ENCODE measurements at regions not wholly inside any gene's neighbourhood (a gene's known extent, or its start where the extent isn't known, plus 50 kb on each side); places are given as distances from the start of the nearest gene placed in this dataset.
"Not testable (repeated sequence)": the region's sequence is repeated elsewhere in the genome, so short reads cannot be mapped to it uniquely, and the experiment has no call there.

GRCh38 chr5:34450338-34450737, 205.8 kb upstream of the RAI14 start:
- DNase-seq: no peak

- no peak for DNase-seq
These were observed 203.8 kb upstream of the RAI14 start for GRCh38 chr5:34452170-34452828.

GRCh38 chr5:34455098-34455497, 201.0 kb upstream of the RAI14 start:
- DNase-seq: no peak

- DNase-seq: no peak
These were observed 196.2 kb upstream of the RAI14 start for GRCh38 chr5:34459908-34460307.

GRCh38 chr5:34460496-34460895, 195.6 kb upstream of the RAI14 start:
- no peak for DNase-seq

GRCh38 chr5:34464829-34465228, 191.3 kb upstream of the RAI14 start:
- DNase-seq: no peak

GRCh38 chr5:34465301-34465700, 190.8 kb upstream of the RAI14 start:
- not testable (repeated sequence) for DNase-seq

GRCh38 chr5:34466519-34467388, 189.4 kb upstream of the RAI14 start:
- DNase-seq: not testable (repeated sequence)

GRCh38 chr5:34467436-34467835, 188.7 kb upstream of the RAI14 start:
- DNase-seq: no peak

- not testable (repeated sequence) for DNase-seq
These were observed 188.1 kb upstream of the RAI14 start for GRCh38 chr5:34467984-34468383.

- DNase-seq: no peak
These were observed 186.2 kb upstream of the RAI14 start for GRCh38 chr5:34469971-34470370.

- peak in 1 of 2 experiments; percentile 2 for DNase-seq
These were observed 181.5 kb upstream of the RAI14 start for GRCh38 chr5:34474573-34475021.

- DNase-seq: no peak
These were observed 180.7 kb upstream of the RAI14 start for GRCh38 chr5:34475249-34475966.

- DNase-seq: no peak
These were observed 179.1 kb upstream of the RAI14 start for GRCh38 chr5:34476941-34477565.

GRCh38 chr5:34480810-34481528, 175.2 kb upstream of the RAI14 start:
- DNase-seq: no peak

- no peak for DNase-seq
These were observed 172.6 kb upstream of the RAI14 start for GRCh38 chr5:34483442-34484033.

- DNase-seq: no peak
These were observed 171.8 kb upstream of the RAI14 start for GRCh38 chr5:34484216-34484920.

- DNase-seq: no peak
These were observed 170.4 kb upstream of the RAI14 start for GRCh38 chr5:34485768-34486030.

GRCh38 chr5:34486160-34486848, 169.8 kb upstream of the RAI14 start:
- DNase-seq: peak in 1 of 2 experiments; percentile 58

- no peak for DNase-seq
These were observed 169.3 kb upstream of the RAI14 start for GRCh38 chr5:34486849-34487158.
